GM04504 (cell line): ENCODE measurements at regions not wholly inside any gene's neighbourhood (a gene's known extent, or its start where the extent isn't known, plus 50 kb on each side); places are given as distances from the start of the nearest gene placed in this dataset.
"Not testable (repeated sequence)": the region's sequence is repeated elsewhere in the genome, so short reads cannot be mapped to it uniquely, and the experiment has no call there.

Source experiments
- DNase-seq: peaks from one replicate; pipeline ENCODE4 v3.0.0-alpha.2; 2012; ENCODE audit warnings: low read depth

DNA sequence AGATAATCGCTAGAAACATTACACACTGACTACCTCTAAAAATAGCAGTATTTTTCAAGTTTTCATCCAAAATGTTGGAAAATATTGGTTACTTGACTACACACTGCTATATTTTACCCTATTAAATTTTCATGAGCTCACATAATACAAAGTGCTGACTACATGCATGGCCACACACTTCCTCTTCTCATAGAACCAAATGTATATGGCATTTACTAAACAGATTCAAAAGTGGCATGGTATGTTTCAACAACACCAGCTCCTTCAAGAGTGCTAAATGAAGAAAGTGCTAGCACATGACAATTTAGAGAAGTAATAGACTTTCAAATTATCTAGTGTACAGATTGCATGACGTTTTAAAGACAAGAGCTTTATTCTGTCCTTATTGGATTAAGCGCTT, 780.4 kb upstream of the SLITRK6 start:
- no peak for DNase-seq

DNA sequence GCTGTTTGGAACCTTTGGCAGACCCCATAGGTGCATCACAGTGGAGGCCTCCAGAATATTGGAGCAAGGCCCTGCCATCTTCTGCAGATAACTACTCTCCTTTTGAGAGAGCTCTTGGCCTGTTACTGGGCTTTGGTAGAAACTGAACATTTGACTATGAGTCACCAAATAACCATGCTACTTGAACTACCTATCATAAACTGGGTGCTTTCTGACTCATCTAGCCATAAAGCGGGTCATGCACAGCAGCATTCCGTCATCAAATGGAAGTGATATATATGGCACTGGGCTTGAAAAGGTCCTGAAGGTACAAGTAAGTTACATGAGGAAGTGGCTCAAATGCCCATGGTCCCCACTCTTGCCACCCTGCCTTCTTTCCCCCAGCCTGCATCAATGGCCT, 782.5 kb upstream of the SLITRK6 start:
- no peak for DNase-seq

DNA sequence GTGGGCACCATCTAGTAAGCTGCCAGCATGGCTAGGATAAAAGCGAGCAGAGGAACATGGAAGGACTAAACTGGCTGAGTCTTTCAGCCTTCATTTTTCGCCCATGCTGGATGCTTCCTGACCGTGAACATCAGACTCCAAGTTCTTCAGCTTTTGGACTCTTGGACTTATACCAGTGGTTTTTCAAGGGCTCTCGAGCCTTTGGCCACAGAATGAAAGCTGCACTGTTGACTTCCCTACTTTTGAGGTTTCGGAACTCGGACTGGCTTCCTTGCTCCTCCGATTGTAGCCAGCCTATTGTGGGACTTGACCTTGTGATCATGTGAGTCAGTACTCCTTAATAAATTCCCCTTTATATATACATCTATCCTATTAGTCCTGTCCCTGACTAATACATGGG, 785.1 kb upstream of the SLITRK6 start:
- DNase-seq: no peak

DNA sequence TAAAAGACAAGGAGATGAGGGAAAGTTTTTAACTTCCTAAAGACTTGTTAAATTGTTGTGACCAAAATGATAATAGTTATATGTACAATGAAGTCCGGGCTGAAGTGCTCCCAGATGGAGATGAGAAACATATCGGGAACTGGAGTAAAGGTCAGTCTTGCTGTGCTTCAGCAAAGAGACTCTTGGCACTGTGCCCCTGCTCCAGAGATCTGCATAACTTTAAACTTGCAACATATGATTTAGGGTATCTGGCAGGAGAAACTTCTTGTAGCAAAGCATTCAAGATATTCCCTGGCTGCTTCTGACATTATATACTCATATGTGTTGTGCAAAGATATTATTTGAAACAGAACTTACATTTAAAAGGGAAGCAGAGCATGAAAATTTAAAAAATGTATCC, 786.6 kb upstream of the SLITRK6 start:
- no peak for DNase-seq

DNA sequence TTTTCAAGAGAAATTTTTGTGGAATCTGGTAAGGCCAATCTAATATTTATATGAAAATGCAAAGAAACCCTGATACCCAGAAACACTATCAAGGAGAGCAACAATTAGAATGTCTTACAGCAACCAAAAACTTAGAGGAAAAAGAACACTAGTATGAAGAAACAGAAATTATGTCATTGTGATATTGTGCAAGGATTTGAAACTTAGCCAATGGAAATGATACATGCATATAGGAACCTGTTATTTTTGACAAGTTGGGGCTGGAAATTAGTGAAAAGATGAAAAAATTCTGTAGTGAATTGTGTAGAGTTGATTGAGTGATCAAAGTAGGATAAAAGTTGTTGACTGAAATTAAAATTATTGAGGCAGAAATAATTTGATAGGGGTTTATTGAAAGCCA, 792.6 kb upstream of the SLITRK6 start:
- no peak for DNase-seq

DNA sequence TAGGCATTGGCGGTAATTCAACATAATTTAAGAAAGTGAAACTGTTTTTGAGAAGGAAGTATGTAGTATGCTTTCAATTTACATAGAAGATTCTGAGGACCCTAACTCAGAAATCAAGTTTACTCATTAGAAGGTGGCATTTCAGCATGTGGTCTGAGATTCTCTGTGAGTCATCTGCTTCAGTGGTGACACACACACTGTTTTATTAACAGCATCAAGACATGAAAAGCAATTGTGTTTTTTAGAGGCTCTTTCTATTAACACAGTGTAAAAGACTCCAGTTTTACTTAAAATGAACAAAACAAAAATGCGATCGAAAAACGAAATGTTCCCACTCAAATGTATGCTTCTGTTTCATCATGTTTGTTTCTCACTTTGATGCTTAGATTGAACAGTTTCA, 802.1 kb upstream of the SLITRK6 start:
- no peak for DNase-seq

DNA sequence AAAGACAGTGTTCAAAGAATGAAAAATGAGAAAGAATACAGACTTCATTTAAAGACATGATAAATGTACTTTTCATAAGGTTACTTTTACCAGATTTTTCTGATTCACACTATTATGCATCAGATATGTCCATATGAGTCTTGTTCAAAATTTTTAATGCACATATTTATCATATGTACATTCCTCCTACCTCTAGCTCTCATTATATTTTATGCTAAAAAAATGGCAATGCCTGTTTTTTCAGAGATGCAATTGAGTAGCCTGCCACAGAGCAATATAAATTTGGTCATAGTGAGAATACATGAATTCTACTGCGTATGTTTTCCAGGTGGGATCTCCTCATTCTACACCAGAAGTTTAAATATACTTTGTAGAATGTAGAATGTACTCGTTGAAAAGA, 807.0 kb upstream of the SLITRK6 start:
- DNase-seq: no peak

DNA sequence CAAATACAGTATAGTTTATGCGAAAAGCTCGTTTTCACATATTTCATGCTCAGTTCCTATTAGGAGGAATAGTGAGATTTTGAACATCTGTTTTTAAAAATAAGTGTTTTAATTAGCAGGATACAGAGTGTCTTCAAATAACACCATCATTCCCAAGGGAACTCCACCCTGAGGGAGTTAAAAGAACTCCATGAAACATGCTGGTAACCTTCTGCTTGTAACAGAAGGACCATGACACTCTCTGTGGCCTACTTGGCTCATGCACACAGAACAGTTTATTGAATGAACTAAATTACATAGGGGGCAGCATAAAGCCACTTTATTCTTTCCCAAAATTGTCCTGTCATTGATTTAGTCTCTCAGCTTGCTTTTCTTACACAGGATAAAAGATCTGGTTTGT, 809.5 kb upstream of the SLITRK6 start:
- DNase-seq: no peak

DNA sequence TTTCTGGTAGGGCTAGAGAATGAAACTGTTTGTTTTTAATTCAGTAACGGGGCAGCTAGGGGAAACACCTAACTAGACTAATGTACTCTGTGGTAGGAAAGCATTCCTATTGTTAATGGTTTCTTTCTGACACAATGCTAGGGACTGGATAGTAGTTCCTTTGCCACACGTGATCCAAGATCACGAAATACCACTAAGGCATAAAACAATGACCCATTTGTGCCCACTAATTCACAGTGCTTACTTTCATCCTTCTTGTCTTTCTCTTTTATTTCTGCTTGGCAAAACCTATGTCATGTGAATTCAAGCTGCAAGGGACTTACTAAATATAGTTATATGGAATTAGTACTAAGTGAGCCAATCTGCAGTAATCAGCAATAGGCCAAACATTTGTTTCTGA, 834.1 kb upstream of the SLITRK6 start:
- DNase-seq: no peak

DNA sequence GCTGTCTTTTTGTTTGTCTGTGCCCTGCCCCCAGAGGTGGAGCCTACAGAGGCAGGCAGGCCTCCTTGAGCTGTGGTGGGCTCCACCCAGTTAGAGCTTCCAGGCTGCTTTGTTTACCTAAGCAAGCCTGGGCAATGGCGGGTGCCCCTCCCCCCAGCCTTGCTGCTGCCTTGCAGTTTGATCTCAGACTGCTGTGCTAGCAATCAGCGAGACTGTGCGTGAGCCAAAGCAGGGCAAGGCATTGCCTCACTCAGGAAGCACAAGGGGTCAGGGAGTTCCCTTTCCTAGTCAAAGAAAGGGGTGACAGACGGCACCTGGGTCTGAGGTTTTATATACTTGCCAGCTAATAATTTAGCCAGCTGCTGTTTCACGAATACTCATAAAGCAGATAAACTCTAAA, 852.0 kb upstream of the SLITRK6 start:
- DNase-seq: not testable (repeated sequence)

DNA sequence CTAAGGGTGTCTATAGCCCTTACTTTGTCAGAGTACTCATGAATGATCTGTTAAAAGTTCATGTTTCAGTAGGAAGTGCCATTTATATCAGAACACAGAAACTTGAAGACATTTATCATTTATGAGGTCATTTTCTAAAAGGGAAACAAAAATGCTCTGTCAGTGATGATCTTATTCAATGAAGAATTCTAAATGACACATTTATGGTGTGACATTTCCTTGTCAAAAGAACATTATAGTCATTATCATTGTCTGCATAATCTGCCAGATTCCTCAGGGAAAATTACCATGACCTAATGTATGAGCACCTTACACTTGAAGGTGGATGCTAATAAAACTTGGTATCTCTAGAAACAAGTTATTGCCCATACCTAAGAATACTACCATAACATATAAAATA, 853.8 kb upstream of the SLITRK6 start:
- no peak for DNase-seq

DNA sequence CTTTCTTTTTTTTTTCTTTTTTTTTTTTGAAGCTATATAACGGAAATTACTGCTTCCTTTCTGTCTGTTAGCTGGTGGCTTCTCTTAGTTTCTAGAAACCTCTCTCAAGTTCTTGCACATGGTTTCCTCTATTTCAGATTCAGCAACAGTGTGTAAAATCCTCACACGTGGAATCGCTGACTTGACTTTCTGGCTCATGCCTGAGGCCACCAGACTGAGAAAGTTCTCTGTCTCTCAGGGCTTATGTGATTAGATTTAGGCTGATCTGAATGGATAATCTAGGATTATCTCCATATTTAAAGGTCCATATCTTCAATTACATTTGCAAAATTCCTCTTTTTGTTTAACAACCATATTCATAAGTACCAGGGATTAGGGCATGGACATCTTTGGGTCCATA, 856.3 kb upstream of the SLITRK6 start:
- DNase-seq: no peak

DNA sequence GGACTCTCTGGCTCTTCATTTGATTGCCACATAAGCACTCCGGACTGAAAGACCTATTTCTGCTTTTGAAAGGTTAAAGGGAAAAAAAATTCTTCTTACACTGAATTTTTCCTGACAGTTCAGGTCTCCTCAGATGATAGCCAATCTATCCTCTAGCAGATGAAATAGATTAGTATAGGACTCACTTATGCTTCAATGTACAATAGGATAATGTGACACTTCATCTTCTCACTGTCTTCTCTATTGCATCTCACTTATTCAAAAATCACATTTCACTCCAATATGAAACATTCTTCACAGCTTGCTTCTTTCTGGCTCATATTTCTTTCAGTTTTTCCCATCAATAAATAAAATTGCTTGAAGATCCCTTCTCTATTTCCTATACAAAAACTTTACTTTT, 860.9 kb upstream of the SLITRK6 start:
- DNase-seq: no peak

DNA sequence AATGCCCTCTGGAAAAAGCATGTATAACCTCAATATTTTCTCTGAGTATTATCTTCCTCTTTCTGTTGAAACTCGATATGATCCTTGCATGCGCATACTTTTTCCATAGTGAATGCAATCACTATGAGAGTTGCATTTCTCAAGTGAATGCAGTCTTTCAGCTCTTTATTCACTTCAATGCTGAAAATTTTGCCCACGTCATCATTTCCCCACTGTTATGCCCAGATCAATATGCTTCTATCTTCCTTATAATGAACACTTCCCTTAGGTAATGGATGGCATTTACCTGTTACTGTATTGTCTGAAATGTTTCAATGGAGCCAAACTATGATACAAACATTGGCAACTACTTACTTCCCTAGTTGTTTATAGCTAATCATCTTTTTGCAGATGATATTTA, 866.6 kb upstream of the SLITRK6 start:
- DNase-seq: no peak

DNA sequence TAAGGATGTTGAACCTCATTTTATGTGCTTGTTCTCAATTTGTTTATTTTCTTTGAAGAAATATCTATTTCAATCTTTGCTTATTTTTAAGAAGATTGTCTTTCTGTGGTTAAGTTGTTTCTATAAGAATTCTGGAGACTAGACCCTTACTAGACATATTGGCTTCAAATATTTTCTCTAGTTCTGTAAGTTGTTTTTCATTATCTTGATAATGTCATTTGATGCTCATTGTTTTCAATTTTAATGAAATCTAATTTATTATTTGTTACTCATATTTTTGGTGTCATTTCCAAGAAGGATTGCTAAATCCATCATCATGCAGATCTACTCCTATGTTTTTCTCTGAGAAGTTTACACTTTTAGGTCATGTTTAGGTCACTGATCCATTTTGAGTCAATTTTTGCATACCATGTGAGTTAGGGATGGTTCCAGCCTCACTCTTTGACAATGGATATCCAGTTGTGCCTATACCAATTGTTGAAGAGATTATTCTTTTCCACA, 874.8 kb upstream of the SLITRK6 start:
- no peak for DNase-seq

DNA sequence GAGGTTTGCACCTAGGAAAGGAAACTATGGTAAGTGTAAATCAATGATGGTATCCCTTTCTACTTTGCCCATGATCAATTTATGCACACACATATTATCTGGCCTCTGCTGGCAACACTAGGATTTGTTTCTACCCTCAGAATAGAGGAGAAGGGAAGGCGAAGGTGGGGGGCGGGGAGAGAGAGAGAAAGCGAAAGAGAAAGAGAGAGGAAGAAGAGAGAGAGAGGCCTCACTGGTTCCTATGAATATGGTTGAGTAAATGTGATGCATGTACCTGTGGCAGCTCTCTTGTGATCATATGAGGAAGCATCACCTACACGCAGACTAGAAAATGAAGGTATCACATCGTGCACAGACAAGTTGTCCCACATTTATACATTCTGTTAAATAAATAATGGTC, 882.0 kb upstream of the SLITRK6 start:
- DNase-seq: no peak

DNA sequence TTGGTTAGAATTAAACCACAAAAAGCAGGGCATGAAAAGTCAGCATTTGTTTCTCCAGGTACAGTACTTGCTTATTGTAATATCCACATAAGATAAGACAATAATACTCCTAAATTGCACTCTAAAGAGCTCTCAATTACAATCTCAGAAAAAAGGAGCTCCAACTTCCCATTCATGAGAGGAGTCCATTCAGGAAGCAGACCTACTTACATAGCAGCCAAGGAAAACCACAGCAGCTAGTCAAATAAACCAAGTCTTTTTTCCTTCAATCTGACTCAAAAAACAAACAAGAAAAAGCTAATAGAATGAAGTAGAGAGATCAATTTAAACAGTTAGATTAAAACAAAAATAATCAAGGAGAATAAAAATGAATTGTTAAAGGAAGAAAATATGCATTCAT, 885.2 kb upstream of the SLITRK6 start:
- DNase-seq: no peak

DNA sequence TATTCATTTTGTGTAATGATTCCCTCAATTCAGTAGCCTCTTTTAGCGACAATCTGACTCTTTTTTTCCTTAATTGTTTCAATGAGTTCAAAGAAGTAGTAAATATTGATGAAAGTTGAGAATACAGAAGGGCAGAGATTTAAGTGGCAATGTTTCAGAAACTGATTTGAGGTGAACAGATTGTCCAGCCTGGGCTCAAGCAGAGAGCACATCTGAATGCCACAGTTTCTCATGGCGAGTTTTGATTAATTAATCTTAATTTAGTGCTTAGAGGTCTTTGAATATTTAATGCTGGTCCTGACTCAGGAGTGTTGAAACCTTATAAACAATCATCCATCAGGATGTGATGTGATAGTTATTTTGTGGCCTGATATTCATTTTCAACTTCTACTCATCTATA, 890.7 kb upstream of the SLITRK6 start:
- DNase-seq: no peak

DNA sequence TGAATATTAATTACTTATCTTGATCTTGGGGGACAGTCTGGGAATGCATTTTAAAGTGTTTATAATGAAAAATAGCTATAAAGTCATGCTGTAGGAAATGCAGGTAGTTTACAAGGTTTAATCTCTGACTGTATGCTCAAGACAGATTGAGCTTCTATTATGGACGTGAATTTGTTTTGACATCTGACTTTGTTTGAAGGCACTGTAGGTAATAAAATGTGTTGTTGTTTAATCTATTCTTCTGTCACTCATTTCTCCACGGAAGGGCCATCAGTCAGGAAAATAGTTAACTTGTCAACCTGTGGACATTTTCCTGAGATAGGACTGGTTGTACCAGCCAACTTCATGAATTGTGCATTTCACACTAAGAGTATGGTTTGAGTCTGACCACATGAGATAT, 893.1 kb upstream of the SLITRK6 start:
- no peak for DNase-seq

DNA sequence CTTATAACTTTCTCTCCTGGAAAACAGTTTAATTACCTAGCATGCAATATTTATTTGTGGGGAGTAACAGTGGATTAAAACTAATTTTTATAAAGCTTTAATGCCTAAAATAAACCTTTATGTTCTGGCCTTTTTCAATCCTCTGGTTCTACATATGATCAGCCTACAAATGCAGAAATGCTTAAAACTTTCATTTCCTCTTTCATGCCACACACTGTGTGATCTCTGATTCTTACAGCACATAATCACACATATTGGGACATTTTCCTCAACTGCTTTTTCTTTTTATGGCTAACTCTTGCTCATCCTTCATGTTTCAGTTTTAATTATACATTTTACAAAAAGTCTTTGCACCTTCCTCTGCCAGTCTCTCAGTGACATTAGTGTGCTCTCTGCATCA, 910.8 kb upstream of the SLITRK6 start:
- DNase-seq: no peak

DNA sequence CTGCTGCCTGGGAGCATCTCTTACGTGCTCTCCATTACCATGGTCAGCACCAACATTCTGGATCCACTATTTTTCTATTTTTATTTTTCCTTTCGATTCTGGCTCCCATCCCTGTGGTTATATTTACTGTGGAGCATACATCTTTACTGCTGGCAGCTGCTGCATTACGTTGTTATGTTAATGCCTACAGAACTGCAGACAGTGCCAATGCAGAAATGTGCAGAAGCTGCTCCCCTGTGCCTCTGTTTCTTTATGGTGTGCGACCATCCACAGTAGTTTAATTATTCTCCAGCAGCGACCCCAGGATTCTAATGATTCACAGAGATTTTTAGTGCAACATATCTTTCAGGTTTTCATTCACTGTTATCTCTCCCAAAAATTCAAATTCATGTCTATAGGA, 911.7 kb upstream of the SLITRK6 start:
- no peak for DNase-seq

DNA sequence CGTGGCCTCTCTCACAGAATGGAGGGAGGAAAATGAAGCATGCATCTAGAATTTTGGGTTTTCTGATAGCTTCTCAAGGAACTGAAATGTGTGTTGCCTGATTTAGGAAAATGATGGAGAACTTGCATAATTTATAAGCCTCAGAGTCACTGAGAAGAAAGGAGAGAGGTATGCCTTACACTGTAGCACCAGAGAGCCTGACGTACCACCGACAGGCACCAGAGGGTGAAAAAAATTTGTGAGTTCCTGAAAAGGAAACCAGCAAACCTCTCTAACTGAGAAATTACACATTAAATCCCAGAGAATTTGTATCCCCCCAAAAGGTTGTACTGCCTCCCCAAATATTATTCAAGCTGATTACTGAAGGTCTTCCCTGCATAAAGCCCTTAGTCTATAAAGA, 915.3 kb upstream of the SLITRK6 start:
- DNase-seq: no peak

DNA sequence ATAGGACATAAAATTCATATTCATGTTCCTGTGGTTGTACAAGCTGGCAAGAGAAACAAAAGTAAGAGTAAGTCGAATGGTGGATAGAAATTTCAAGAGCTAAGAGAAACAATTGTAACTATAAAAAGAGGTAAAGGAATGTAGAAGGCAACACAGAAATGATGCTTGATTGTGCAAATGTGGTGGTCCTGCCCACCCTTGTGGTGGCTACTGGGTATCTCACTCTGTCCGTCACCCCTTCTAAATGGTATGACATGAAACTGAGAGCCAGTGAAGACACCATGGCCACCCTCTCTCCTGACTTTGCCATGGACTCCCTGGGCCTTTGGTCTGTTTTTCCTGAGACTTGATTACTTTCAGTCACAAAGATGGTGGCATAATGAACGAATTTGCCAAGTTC, 925.9 kb upstream of the SLITRK6 start:
- DNase-seq: no peak

DNA sequence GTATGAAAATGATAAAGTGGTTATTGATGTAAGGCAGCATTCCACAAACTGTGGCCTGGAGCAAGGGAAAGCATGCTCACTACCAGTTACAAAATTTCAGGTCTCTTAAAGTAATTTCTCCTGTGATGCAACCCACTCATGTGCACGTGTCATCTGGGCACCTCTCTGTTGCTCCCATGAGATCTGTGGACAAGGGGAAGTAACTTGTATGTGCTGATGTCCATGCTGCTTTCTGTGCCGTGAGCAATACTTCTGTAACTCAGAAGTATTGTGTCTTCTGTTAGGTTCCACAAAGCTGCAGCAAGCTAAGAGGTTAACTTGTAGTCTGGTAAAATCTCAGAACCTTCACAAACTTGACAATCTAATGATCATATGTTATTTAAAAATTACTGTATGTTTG, 930.0 kb upstream of the SLITRK6 start:
- DNase-seq: no peak

DNA sequence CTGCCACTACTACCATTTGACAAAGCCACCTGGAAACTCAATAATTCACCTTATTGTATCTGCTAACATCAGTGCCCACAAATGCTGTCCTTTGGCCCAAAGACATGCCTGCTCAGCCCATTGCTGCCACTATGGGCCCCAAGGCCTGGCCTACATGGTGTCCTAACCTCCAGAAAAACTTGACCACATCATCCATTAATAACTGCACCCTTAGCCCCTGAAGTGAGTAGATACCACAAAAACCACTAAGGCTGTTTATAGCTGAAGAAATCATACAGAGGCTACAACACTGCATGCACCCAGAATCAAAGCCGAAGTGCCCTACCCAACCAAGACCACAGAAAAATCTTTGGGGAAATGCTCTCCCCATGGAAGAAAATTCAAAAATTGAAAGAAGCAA, 932.8 kb upstream of the SLITRK6 start:
- no peak for DNase-seq
